ENCODE measurements at regions not wholly inside any gene's neighbourhood (a gene's known extent, or its start where the extent isn't known, plus 50 kb on each side); places are given as distances from the start of the nearest gene placed in this dataset.
"Not testable (repeated sequence)": the region's sequence is repeated elsewhere in the genome, so short reads cannot be mapped to it uniquely, and the experiment has no call there.

GRCh38 chr13:24931450-24932251, 164.3 kb upstream of the PABPC3 start:
- Histone ChIP-seq H3K4me1 (ENCODE audit: control insufficient read depth in 1 of 2, insufficient read depth in 2 of 2, low read length in 2 of 2) (no peaks in the 10 kb centered on the region), H3K36me3 (ENCODE audit: control insufficient read depth in 1 of 2, insufficient read depth in 2 of 2, low read length in 2 of 2) (no peaks in the 10 kb centered on the region), H3K27ac (ENCODE audit: low read depth, low read length) (no peak overlapping the region), H3K9ac (ENCODE audit: low read depth in 1 of 2, low read length in 2 of 2) (no peak overlapping the region), H3K4me3 (ENCODE audit: low read depth in 1 of 2, low read length in 2 of 2) (no peak overlapping the region), H3K27me3 (ENCODE audit: control insufficient read depth in 1 of 2, insufficient read depth in 2 of 2, low read length in 2 of 2) (peaks cover 14 to 19% of the 10 kb centered on the region in 2 donors), H3K9me3 (ENCODE audit: control insufficient read depth in 1 of 2, low read length in 2 of 2) (no peaks in the 10 kb centered on the region)

DNA sequence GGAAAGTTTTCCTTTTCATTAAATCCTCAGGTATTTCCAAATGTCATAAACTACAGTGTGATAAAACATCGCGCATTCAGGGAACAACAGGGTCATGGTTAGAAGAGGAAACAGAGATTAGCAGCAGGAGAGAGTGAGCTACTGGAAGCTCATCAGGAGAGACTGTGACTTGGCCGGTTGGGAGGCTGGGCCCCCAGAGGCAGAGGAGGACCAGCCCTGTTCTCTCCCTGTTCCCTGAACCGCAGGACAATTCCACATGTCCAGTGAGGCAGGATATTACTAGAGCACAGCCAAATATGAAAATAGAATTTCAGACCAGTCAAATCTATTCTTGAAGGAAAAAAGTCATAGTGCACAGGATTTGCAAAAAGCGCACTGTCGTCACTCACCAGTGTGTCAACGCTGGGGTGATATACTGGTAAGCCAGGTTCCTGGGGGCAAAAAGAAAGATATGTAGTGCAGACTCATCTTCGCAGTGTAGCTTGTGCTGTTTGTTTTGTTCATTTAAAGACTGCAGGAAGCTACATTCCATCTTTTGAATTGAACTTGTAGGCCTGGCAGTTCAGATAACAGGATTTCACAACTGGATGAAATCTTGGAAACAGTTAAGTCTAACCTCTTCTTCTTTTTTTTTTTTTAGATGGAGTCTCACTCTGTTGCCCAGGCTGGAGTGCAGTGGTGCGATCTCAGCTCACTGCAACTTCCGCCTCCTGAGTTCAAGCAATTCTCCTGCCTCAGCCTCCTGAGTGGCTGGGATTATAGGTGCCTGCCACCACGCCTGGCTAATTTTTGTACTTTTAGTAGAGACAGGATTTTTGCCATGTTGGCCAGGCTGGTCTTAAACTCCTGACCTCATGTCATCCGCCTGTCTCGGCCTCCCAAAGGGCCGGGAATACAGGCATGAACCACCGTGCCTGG, 162.6 kb upstream of the PABPC3 start:
- not testable (repeated sequence) for H3K36me3 ChIP-seq (ENCODE audit: control insufficient read depth in 1 of 2, insufficient read depth in 2 of 2, low read length in 2 of 2); H3K4me1 ChIP-seq (ENCODE audit: control insufficient read depth in 1 of 2, insufficient read depth in 2 of 2, low read length in 2 of 2); H3K4me3 ChIP-seq (ENCODE audit: low read depth in 1 of 2, low read length in 2 of 2); H3K9me3 ChIP-seq (ENCODE audit: control insufficient read depth in 1 of 2, low read length in 2 of 2); H3K27ac ChIP-seq (ENCODE audit: low read depth, low read length); H3K9ac ChIP-seq (ENCODE audit: low read depth in 1 of 2, low read length in 2 of 2)
- peaks cover 14 to 19% of the 10 kb centered on the region in 2 donors for H3K27me3 ChIP-seq (ENCODE audit: control insufficient read depth in 1 of 2, insufficient read depth in 2 of 2, low read length in 2 of 2)

DNA sequence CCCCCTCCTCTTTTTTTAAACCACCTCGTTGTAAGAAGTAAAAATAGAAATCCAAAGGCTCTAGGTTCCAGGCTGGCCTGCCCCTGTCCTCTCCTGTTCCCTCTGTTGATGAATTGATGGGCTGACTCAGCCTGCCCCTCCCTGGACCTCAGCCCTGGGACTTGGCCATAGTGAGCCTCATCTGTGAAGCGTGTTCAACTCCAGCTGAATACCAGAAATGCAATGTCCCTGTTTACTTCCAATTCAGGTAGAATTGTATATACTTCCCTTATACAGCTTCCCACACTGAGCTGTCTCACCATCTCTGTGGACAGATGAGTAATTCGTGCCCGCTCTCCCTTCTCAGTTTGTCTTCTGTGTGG, 161.9 kb upstream of the PABPC3 start:
- H3K4me1 ChIP-seq (ENCODE audit: control insufficient read depth in 1 of 2, insufficient read depth in 2 of 2, low read length in 2 of 2); H3K4me3 ChIP-seq (ENCODE audit: low read depth in 1 of 2, low read length in 2 of 2); H3K9ac ChIP-seq (ENCODE audit: low read depth in 1 of 2, low read length in 2 of 2); H3K36me3 ChIP-seq (ENCODE audit: control insufficient read depth in 1 of 2, insufficient read depth in 2 of 2, low read length in 2 of 2); H3K27ac ChIP-seq (ENCODE audit: low read depth, low read length); H3K9me3 ChIP-seq (ENCODE audit: control insufficient read depth in 1 of 2, low read length in 2 of 2): not testable (repeated sequence)
- H3K27me3 ChIP-seq (ENCODE audit: control insufficient read depth in 1 of 2, insufficient read depth in 2 of 2, low read length in 2 of 2), result peaks cover 12 to 19% of the 10 kb centered on the region in 2 donors

DNA sequence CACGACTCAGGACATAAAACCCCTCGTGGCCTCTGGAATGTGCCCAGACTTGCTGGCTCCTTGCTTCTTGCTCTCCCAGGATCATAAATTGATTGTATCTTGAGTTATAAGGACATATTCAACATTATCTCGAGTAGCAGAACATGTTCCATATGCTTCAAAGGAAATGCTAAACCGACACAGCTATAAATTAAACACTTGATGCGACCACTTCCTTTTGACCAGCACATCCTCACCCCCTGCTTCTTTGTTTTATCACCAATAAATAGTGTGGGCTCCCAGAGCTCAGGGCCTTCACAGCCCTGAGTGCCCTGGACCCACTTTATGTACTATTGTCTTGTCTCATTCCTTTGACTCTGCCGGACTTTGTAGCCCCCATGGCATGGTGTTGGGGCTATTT, 157.0 kb upstream of the PABPC3 start:
- Histone ChIP-seq H3K9ac (ENCODE audit: low read depth in 1 of 2, low read length in 2 of 2) (no peak overlapping the region), H3K9me3 (ENCODE audit: control insufficient read depth in 1 of 2, low read length in 2 of 2) (no peaks in the 10 kb centered on the region), H3K27me3 (ENCODE audit: control insufficient read depth in 1 of 2, insufficient read depth in 2 of 2, low read length in 2 of 2) (no peaks in the 10 kb centered on the region), H3K27ac (ENCODE audit: low read depth, low read length) (no peak overlapping the region), H3K36me3 (ENCODE audit: control insufficient read depth in 1 of 2, insufficient read depth in 2 of 2, low read length in 2 of 2) (no peaks in the 10 kb centered on the region), H3K4me1 (ENCODE audit: control insufficient read depth in 1 of 2, insufficient read depth in 2 of 2, low read length in 2 of 2) (no peaks in the 10 kb centered on the region), H3K4me3 (ENCODE audit: low read depth in 1 of 2, low read length in 2 of 2) (no peak overlapping the region)

DNA sequence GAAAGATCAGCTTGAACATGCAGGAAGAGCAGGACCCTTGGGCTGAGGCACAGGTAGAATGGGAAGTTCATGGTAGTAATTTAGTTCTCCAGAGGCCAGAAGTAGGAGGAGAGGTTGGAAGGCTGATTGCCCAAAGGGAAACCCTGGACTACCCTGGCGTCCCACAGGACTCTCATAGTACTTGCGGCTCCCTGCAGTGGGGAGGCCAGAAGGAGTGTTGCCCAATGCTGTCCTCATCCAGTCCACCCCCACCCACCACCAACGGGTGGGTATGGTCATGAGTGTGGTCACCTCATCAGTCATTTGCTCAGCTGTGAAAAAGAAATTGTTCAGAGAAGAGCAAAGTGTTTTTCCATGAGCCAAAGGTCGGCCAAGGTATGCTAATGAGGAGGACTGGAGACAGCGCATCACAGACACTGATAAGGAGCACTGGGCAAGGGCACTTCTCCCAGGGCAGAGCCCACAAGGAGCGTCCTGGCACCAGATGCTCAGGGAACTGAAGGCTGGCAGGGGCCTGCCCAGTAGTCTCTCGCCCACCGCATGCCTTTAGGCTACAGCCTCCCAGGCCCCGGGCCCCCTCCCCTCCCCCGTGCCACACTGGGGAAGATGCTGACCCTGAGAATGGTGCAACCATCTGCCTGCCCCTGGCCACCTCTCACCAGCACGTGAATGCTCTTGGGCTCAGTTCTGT, 154.8 kb upstream of the PABPC3 start:
- H3K27ac ChIP-seq (ENCODE audit: low read depth, low read length); H3K9me3 ChIP-seq (ENCODE audit: control insufficient read depth in 1 of 2, low read length in 2 of 2); H3K36me3 ChIP-seq (ENCODE audit: control insufficient read depth in 1 of 2, insufficient read depth in 2 of 2, low read length in 2 of 2); H3K27me3 ChIP-seq (ENCODE audit: control insufficient read depth in 1 of 2, insufficient read depth in 2 of 2, low read length in 2 of 2); H3K4me3 ChIP-seq (ENCODE audit: low read depth in 1 of 2, low read length in 2 of 2); H3K9ac ChIP-seq (ENCODE audit: low read depth in 1 of 2, low read length in 2 of 2); H3K4me1 ChIP-seq (ENCODE audit: control insufficient read depth in 1 of 2, insufficient read depth in 2 of 2, low read length in 2 of 2): not testable (repeated sequence)

DNA sequence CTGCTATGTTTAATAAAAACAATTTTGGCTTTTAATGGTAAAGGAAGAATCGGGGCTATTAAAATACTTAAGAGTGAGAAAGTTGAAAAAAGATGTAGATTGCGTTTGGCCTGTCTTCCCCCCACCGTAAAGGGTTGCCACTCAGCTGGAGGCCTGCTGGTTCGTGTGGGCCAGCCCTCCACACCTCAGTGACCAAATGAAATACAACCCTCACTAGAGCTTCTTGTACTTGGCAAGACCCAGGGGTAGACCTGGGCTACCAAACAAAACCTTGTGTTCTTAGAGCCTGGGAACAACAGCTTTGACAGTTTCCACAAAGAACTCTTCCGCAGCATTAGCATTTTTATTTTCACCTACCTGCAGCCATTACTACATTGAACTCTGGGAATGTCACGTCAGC, 152.8 kb upstream of the PABPC3 start:
- H3K27me3 ChIP-seq (ENCODE audit: control insufficient read depth in 1 of 2, insufficient read depth in 2 of 2, low read length in 2 of 2), result no peaks in the 10 kb centered on the region
- H3K36me3 ChIP-seq (ENCODE audit: control insufficient read depth in 1 of 2, insufficient read depth in 2 of 2, low read length in 2 of 2), result no peaks in the 10 kb centered on the region

GRCh38 chr13:24944073-24944472, 151.9 kb upstream of the PABPC3 start:
- H3K4me1 ChIP-seq (ENCODE audit: control insufficient read depth in 1 of 2, insufficient read depth in 2 of 2, low read length in 2 of 2); H3K36me3 ChIP-seq (ENCODE audit: control insufficient read depth in 1 of 2, insufficient read depth in 2 of 2, low read length in 2 of 2); H3K4me3 ChIP-seq (ENCODE audit: low read depth in 1 of 2, low read length in 2 of 2); H3K27me3 ChIP-seq (ENCODE audit: control insufficient read depth in 1 of 2, insufficient read depth in 2 of 2, low read length in 2 of 2); H3K9ac ChIP-seq (ENCODE audit: low read depth in 1 of 2, low read length in 2 of 2); H3K9me3 ChIP-seq (ENCODE audit: control insufficient read depth in 1 of 2, low read length in 2 of 2); H3K27ac ChIP-seq (ENCODE audit: low read depth, low read length): not testable (repeated sequence)

More for the DNA sequence above, 152.8 kb upstream of the PABPC3 start:
- Histone ChIP-seq H3K9me3 (ENCODE audit: control insufficient read depth in 1 of 2, low read length in 2 of 2) (no peaks in the 10 kb centered on the region), H3K27ac (ENCODE audit: low read depth, low read length) (no peak overlapping the region), H3K4me3 (ENCODE audit: low read depth in 1 of 2, low read length in 2 of 2) (no peak overlapping the region), H3K4me1 (ENCODE audit: control insufficient read depth in 1 of 2, insufficient read depth in 2 of 2, low read length in 2 of 2) (no peaks in the 10 kb centered on the region), H3K9ac (ENCODE audit: low read depth in 1 of 2, low read length in 2 of 2) (no peak overlapping the region)

GRCh38 chr13:24948977-24949376, 147.0 kb upstream of the PABPC3 start:
- H3K27me3 ChIP-seq (ENCODE audit: control insufficient read depth in 1 of 2, insufficient read depth in 2 of 2, low read length in 2 of 2); H3K36me3 ChIP-seq (ENCODE audit: control insufficient read depth in 1 of 2, insufficient read depth in 2 of 2, low read length in 2 of 2); H3K9me3 ChIP-seq (ENCODE audit: control insufficient read depth in 1 of 2, low read length in 2 of 2); H3K9ac ChIP-seq (ENCODE audit: low read depth in 1 of 2, low read length in 2 of 2); H3K27ac ChIP-seq (ENCODE audit: low read depth, low read length); H3K4me3 ChIP-seq (ENCODE audit: low read depth in 1 of 2, low read length in 2 of 2); H3K4me1 ChIP-seq (ENCODE audit: control insufficient read depth in 1 of 2, insufficient read depth in 2 of 2, low read length in 2 of 2): not testable (repeated sequence)

DNA sequence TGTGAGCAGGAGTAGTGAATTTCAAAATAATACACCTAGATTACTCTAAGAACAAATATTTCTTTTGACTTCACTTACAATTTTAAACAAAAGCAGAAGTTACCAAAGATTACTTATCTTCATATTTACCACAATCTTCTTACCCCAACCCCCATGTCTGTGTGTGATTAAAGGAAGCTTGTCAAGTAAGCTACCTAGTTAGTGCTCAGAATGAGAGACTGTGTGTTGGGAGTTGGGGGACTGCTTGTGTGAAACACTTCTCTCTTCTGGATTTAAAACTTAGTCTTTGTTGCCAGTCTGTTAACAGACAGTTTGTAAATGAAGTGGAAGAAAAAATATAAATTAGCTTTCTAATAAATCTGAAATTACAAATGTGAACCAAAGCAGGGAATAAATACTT, 145.3 kb upstream of the PABPC3 start:
- H3K36me3 ChIP-seq (ENCODE audit: control insufficient read depth in 1 of 2, insufficient read depth in 2 of 2, low read length in 2 of 2); H3K9ac ChIP-seq (ENCODE audit: low read depth in 1 of 2, low read length in 2 of 2); H3K27ac ChIP-seq (ENCODE audit: low read depth, low read length); H3K27me3 ChIP-seq (ENCODE audit: control insufficient read depth in 1 of 2, insufficient read depth in 2 of 2, low read length in 2 of 2); H3K4me1 ChIP-seq (ENCODE audit: control insufficient read depth in 1 of 2, insufficient read depth in 2 of 2, low read length in 2 of 2); H3K9me3 ChIP-seq (ENCODE audit: control insufficient read depth in 1 of 2, low read length in 2 of 2); H3K4me3 ChIP-seq (ENCODE audit: low read depth in 1 of 2, low read length in 2 of 2): not testable (repeated sequence)

DNA sequence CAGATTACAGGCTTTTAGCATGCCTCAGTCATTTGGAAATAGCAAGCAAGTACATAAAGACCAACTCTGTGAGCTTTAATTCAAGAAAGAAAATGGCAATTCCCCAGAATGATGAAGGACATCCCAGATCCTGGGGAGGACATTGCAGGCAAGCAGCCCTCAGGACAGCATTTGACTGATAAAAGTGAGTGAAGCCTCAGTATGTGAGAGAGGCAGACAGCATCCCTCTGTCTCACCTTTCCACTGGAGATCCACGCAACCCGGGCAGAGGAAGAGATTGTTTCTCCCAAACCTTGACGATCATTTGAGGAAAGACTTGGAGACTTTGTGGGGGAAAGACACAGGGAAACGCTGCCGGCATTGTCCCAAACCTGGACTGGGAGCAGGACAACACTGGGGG, 128.0 kb upstream of the PABPC3 start:
- not testable (repeated sequence) for H3K9me3 ChIP-seq (ENCODE audit: control insufficient read depth in 1 of 2, low read length in 2 of 2); H3K4me1 ChIP-seq (ENCODE audit: control insufficient read depth in 1 of 2, insufficient read depth in 2 of 2, low read length in 2 of 2); H3K27ac ChIP-seq (ENCODE audit: low read depth, low read length); H3K27me3 ChIP-seq (ENCODE audit: control insufficient read depth in 1 of 2, insufficient read depth in 2 of 2, low read length in 2 of 2); H3K36me3 ChIP-seq (ENCODE audit: control insufficient read depth in 1 of 2, insufficient read depth in 2 of 2, low read length in 2 of 2)
- Histone ChIP-seq H3K9ac (ENCODE audit: low read depth in 1 of 2, low read length in 2 of 2) (peak overlapping the region; percentile 38 to 46), H3K4me3 (ENCODE audit: low read depth in 1 of 2, low read length in 2 of 2) (peak overlapping the region; percentile 60 to 65)
